GM18868 (cell line): ENCODE measurements at regions not wholly inside any gene's neighbourhood (a gene's known extent, or its start where the extent isn't known, plus 50 kb on each side); places are given as distances from the start of the nearest gene placed in this dataset.

Experiments used
- ATAC-seq: cut with Tn5 transposase; IDR thresholded peaks from one replicate; pipeline ENCODE4 v1.9.1; 2021; ENCODE audit warnings: mild to moderate bottlenecking, moderate library complexity; ENCODE audit not compliant: unreplicated experiment

DNA sequence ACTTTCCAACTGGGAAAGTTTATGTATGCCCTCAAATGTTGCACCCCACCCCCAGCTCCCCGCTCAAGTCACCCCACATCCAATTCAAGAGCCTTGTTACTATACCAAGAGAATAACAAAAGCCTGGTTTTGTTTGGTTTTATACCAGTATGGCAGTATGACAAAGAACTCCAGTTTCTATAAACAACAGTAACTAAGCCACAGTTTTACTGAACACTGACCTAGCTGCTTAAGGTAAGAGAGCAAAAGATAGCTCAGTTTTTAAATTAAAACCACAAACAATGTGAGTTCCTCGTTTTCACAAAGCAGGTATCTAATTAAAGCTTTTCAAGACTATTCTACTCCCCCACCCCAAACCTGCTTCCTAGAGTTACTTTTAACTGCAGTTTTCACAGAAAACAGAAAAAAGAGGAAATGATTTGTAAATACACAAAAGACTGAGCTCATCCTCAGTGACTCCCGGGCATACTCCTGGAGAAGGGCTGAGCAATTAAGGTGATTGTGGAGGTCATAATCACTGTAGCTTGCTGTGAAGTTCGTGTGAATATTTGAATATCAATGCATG, 59.3 kb upstream of the LHX8 start:
- no peak for ATAC-seq

- ATAC-seq = no peak
These were observed 54.5 kb upstream of the LHX8 start for GRCh38 chr1:75079538-75080290.

DNA sequence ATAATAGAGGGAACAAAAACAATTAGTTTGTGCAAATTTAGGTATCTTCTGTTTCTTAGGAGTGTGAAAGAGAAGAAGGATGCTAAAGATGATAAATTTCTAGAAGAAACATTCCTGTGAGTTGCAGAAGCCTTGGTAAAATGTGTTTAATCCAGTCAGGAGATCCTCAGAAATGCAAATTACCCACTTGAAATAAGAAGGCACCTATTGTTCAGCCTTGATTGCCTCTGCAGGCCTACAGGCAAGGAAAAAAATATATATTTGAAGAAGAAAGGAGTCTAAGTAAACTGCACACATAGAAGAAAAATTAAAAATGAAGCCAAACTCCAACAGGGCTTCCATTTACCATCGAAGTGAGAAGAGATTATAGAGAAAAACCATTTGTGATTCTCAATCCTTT, 51.0 kb upstream of the LHX8 start:
- no peak for ATAC-seq

- no peak for ATAC-seq
These were observed 50.2 kb upstream of the LHX8 start for GRCh38 chr1:75083848-75084514.
